Globus pallidus (tissue), 1 donor: ENCODE measurements at regions not wholly inside any gene's neighbourhood (a gene's known extent, or its start where the extent isn't known, plus 50 kb on each side); places are given as distances from the start of the nearest gene placed in this dataset.

Experiments used
- DNase-seq: peaks from one replicate; pipeline ENCODE4 v3.0.0-alpha.2; 2015; ENCODE audit warnings: low spot score

DNA sequence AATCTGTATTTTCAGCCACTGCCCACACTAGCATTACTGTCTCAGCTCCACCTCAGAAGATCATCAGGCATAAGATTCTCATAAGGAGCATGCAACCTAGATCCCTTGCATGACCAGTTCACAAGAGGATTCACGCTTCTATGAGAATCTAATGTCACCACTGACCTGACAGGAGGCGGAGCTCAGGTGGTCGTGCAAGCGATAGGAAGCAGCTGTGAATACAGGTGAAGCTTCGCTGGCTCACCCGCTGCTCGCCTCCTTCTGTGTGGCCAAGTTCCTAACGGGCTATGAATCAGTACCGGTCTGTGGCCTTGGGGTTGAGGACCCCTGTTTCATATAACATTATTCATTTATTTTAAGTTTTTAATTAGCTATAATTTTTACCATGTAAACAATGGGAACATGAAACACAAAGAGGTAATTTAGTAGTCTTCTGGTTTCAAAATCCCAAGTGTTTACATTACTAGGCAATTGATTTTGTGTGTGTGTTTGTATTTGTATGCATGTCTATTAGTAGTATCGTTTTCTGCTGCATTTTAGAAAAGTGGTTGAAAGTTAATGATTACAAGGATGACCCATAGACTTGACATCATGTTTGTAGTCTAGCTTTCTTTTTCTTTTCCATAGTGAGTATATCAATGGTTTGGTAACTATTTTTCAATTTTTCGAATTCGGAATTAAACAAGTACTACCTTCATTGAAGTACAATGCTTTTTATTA is 159.4 kb downstream of the TENT4A start:
- no peak for DNase-seq

DNA sequence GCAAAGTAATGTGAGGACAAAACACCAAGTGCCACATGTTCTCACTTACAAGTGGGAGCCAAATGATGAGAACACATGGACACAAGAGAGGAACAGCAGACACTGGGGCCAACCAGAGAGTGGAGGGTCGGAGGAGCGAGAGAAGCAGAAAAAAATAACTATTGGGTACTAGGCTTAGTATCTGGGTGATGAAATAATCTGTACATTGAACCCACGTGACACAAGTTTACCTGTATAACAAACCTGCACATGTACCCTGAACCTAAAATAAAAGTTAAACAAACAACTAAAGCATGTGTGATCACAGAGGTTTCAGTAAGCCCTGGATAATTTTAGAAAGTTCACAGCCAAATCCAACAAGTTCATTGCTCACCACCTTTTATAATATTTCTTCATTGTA is 160.1 kb downstream of the TENT4A start:
- DNase-seq: no peak

DNA sequence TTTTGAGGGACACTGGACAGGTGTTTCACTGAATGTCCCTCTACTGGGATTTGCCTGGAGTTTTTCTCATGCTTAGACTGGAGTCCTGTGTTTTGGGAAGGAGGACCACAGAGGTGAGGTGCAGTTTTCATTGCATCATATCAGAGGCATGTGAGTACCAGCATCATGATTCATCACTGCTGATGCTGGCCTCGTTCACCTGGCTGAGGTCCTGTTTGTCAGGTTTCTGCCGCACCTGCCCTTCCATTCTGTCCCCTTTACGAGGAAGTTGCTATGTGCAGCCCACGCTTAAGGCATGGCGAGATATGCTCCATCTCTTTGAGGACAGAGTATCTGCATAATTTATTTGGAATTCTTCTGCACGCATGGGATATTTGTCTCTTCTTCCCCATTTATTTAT is 162.1 kb downstream of the TENT4A start:
- DNase-seq: no peak

DNA sequence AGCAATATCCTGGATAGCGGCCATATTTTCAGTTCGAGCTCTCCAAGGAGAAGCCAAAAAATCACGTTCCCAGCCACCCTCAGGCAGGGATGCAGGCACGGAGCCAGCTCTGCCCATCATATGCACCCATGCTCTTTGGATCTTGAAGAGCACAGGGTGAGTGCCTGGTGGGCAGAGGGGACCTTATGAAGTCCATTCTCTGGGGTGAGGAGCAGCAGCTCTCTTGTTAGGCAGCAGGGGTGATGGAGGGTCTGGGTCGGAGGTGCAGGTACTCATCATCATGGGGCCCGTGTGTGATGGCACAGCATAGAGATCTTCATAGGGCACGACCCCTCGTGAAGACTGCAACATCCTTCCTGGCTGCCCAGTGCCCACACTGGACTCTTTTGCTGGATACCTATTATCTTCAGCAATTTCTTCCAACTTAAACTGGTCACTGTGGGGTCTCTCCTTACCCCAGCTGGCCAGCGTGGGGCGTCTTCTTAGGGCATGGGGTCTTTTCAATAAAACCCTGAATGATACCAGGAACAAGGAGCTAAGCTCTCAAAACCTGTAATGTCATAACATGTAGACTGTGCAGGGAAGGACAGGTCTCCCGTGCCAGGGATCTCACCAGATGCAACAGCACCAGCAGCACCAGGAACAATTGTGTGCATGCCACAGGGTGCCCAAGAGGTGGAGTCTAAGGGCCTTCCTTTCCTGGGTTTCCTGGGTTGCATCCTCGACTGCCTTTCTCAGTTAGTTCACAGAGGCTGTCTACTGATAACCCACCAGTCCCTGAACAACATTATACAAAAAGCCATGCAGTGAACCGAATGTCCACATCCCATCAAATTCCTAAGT is 165.0 kb downstream of the TENT4A start:
- no peak for DNase-seq

DNA sequence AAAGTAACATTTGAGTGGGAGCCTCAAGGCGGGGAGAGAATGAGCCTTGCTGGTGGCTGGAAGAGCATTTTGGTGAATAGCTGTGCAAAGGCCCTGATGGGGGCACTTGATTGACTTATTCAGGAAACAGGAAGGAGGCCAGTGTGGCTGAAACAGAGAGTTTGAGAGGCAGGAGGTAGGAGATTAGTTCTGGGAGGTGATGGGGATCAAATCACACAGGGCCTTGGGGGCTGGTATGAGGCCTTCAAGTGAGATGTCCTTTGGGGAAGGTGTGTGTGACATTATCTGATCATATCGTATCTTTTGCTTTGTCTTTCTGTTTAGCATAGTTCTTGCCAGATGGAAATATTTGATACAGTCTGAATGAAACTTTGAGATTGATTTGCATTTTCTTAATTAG is 172.3 kb downstream of the TENT4A start:
- no peak for DNase-seq

DNA sequence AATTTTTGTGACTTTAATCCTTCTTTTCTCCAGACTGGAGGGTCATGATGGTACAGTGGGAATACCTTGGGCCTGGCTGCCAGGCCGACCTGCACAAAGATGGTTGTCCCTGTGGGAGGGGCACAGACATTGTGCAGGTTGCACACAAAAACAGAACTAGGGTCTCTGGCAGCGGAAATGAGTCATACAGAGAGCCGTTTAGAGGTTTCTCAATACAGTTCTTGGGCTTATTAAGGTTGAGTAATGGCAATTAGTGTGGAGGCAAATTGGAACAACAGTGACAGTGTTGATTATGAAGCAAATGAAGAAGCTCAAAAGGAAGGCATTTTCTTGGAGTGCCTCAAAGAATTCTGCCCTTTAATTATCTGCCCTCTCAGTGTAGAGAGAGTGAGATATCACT is 173.6 kb downstream of the TENT4A start:
- no peak for DNase-seq

DNA sequence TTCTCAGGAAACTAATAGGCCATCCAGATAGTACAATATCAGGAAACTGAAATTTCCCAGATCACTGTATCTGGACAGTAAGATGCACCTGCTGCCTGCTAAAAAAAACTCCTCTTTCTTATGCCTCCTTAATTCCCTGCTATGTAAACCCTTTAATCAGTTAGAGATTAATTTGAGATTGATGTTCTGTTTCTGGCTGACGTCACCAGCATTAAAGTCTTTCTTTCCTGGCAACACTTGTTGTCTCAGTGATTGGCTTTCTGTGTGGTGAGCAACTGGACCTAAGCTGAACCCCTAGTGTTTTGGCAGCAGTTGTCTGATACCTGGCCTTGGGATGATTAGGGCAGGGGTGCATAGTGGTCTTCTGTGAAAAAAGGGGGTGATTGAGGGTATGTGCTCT is 175.8 kb downstream of the TENT4A start:
- no peak for DNase-seq

DNA sequence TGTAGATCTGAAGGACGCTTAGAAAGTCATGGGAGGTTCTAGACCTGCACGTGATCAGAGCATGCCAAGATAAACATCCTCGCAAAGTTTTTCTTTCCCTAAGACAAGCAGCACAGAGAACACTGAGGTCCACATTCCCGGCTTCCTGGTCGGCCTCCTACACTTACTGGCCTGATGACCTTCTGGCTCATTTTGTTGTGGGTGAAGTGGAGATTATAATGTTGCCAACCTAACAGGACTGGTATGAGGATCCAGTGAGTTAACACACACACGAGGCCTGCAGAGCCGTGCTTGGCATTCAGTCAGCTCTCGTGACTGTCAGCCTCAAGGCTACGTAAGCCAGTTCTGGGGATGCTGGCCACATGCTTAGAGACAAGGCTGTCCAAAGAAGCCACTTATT is 186.0 kb downstream of the TENT4A start:
- DNase-seq: no peak

DNA sequence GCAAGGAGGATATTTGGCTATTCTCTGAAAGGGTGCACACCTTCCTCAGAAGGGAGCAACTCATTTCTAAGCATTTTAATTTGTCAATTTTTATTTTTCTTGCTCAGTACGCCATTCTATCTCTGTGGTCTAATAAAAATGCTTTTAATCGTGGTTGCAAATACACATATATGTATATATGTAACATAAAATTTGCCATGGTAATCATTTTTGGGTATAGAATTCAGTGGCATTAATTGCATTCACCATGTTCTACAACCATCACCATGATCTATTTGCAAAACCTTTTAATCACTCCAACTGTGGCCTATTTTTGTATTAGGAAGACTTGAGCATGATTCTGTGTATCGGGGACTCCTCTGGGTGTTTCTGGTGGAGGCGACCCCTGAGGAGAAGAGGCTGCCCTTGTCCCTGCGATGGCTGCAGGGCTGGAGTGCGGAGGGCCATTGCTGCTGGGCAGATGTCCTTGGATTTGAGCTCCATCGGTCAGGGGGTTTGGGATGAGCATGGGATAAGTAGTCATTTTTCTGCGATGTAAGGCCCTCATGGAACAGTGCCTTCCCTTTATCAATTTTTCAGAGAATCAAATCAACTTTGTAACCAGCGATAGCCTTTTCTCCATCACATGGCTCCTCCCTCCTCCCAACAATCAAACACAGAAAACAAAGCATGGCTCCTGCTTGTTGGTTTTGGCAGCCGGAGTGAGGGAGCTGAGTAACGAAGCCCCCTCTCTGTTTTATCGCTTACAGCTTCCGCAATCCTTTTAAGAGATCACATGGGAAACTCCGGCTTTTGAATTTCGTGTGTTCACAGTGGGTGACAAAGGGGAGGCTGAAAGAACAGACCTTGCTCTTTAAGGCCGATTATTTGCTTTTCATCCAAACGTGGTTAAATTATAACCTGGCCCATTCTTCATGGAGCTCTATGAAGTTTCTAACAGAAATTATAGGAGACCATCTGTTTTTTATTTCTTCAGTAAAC is 187.3 kb downstream of the TENT4A start:
- DNase-seq: no peak

DNA sequence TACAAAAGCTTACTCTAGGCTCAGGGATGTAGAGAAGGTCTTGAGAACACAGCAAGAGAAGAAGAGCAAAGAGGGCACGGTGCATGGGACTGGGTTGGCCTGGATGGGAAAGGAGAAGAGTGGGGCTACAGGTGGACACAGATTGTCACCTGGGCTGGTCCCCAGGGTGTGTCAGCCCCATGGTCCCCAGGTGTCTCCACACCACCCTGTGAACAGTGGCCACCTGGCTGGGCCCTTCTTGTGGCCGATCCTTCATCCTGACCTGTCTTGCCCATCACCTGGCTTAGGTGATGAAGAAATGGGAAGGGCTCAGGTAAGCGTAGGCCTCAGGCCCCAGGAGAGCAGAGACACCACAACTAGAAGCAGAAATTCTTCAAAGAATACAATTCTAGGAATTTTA is 188.9 kb downstream of the TENT4A start:
- DNase-seq: no peak

DNA sequence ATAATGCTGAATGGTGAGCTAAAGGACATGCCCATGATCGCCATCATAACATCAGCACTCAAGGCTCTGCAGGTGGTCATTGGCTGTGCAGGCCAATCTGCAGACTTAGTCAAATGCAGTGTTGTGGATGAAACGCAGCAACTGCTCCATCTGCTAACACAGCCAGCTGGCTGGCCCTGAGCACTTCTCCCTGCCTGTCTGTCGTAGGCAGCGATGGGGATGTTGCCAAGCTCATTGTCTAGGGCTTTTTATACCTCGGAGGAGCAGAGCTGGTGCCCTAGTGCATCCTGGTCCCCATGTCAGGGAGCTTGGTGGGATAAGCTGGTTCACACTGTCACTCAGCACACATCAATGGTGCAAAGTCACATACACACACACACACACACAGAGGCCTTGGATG is 189.4 kb downstream of the TENT4A start:
- no peak for DNase-seq

DNA sequence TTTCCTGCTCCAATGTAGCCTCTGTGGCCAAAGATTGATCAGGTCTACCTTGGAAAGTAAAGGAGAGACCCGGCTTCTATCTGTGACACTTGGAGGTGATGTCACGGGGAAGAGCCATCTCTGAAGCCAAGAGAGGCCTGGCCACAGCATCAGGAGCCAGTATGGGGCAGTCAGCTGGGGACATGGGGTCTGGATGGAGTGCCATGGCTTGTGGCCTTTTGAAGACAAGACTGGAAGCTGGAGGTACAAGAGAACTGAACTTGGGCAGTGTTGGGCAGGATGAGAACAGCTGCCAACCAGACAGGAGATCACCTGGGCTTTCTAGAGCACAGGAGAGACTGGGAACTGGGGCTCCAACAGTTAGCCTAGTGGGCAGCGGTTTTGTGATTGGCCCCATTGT is 190.7 kb downstream of the TENT4A start:
- DNase-seq: no peak

DNA sequence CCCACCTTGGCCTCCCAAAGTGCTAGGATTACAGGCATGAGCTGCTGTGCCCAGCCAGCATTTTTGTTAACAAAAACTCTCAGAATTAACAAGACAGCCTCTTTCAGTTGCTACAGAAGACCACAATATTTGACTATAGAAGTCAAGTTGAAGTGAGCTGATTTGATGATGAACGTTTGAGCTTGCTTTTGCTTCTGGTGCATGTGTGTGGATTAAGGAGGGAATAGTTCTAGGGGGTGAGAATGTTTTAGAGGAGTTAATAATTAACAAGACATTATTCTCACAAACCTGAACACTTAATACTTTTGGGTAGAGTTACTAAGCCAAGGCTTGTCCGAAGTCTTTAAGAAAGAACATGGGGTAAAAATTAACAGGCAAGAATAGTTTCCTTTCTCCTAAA is 191.6 kb downstream of the TENT4A start:
- DNase-seq: no peak

DNA sequence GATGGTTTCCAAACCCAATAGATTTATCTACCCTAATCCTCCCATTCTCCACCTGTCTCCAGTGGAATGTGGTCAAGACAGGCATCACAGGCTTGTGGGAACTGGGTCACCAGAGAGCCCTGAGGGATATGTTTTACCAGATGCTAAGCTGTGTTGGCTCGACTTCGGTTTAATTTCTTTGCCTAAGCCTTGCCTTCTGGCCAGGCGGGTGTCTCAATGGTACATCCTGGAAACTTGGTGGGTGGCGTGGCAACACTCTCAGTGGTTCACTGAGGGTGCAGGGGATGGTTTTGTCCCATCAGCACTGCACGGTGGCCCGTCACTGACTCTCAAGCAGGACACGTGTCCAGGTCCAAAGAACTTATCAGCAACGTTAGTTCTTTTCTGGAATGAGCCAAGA is 192.2 kb downstream of the TENT4A start:
- DNase-seq: no peak

DNA sequence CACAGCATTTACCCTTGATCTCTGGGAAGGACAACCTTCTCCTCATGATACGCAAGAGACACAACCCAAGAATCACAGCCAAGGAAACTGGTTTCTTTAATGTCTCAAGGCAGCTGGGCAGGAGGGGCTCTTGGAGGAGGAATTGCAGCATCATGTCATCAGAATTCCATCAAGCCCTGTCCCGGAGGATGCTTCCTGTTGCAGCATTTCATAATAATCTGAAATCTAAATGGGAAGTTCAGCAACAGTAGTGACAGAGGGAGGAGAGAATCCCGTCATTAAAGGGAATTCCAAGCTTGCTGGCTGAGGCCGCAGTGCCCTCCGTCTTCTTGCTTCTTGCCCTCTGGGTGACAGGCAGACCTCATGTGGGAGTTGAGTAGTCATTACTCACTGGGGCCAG is 192.7 kb downstream of the TENT4A start:
- DNase-seq: no peak

DNA sequence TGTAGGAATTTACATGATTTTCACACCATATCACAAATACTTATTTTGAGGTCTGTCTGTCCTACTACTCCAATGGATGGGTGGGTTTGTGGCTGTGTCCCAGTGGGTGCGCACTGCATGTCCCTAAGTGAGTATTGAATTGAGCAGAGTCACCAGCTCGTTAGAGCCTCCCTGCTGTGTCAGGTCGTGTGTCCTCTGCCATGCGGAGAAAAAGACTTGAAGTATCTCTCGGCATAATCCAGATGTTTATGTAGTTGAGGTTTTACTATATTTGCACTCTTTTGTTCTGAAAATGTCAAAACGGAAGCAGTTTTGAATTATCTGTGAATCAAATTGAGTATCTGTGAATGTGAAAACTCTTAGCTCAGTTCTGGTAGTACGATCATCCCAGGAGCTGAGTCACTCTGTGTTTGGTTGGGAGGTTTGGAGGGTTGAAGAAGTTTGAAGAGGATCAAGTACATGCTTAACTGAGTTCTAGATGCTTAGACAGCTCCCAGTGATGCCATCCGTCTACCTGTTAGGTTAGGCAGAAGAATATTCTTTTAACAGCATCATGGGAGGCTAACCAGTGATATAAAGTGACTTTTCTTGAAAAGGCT is 194.2 kb downstream of the TENT4A start:
- no peak for DNase-seq

DNA sequence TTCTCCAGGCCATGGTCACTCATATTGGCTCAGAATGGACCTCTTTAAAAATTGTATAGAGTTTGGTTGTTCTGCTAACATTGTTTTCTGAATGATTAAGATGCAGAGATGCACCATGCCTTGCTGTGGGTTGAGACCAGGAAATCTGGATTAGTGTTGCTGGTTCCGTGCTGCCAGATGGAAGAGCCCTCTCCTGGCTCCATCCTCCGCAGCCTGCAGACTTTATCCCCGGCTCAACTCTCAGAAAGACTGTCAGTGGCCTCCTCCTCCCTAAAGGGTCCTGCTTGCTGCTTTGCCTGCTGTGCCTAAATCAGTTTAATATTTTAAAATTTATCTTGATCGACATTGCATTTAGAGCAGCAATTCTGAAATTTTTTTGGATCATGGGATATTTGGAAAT is 196.7 kb downstream of the TENT4A start:
- no peak for DNase-seq

DNA sequence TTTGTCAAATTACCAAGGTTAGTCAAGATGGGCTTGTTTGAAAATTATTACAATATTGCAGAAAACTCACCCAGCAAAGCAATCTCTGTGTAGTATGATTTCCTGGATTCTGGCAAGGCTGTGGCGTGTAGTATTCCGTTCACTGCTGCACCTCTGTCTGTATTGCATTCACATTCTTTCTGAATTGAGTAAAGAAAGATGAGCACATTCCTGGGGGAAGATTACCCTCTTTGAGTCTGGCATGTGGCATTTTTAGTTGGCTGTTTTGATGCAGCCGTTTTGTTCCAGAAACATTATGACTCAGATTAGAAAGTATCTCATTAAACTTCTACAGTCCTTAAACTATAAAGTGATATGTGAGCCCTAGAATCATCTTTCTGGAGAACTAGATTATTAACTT is 197.7 kb downstream of the TENT4A start:
- DNase-seq: no peak

DNA sequence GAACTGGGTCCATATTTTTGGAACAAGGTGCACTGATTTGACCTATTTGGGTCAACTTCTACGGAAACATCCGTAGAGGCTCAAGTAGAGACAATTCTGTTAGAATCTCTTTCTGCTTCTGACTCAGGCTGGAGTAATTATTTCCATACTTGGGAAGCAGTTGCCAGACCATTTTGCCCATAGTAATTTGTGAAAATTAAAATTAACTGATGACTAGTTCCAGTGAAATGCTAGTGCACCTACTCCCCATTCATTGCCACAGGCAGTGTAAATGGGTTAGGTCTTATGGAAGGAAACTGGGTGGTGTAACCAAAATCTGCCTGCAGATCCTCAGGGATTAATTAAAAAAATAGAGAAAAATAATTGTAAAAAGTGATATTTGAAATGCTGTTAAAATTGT is 201.1 kb downstream of the TENT4A start:
- DNase-seq: no peak

DNA sequence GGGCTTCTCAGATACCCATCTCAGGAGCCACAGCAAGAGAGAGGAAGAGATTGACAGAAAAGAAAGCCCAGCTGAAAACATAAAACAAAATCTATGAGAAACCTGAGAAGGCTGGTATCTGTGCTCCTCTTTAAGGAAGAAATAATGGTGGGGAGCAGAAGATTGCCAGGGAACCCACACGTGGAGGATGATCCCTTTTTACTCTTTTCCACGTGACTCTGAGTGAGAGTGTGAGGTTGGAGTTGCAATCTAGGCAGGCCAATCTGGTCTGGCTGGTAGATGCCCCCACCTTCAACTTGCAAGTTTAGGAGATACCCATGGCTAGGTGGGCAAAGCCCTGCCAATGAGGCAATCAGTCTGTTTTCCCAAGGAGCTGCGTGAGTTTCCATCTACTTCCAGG is 202.3 kb downstream of the TENT4A start:
- DNase-seq: no peak

DNA sequence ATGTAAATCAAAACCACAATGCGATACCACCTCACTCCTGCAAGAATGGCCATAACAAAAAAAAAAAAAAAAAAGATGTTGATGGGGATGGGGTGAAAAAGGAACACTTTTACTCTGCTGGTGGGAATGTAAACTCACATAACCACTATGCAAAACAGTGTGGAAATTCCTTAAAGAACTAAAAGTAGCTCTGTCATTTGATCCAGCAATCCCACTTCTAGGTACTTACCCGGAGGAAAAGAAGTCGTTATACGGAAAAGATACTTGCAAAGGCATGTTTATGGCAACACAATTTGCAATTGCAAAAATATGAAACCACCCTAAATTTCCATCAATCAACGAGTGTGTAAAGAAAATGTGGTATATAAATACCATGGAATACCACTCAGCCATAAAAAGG is 205.0 kb downstream of the TENT4A start:
- DNase-seq: no peak

DNA sequence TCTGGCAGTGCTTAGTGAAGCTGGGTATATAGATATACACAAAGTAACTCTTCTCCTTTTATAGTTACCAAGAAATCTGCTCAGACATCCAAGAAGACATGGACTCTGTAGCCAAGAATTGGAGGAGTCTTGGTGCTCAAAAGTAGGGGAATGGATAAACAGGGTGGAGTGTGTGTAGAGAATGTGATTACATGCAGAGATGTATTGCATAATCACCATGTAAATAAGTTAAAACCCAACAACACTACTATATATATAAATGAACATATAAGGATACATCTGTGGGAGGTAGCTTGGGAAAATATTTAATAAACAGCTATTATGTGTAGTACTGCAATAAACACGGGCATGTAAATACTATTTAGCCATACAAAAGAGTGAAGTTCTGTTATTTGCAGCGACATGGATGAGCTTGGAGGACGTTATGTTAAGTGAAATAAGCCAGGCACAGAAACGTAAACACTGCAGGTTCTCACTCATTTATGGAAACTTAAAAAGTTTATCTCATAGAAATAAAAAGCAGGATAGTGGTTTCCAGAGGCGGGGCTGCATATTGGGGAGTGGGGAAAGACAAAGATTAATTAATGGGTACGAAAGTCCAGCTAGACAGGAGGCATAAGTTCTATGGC is 207.5 kb downstream of the TENT4A start:
- no peak for DNase-seq
